GM23338 (cell line): ENCODE measurements at regions not wholly inside any gene's neighbourhood (a gene's known extent, or its start where the extent isn't known, plus 50 kb on each side); places are given as distances from the start of the nearest gene placed in this dataset.
"Not testable (repeated sequence)": the region's sequence is repeated elsewhere in the genome, so short reads cannot be mapped to it uniquely, and the experiment has no call there.

Experiments
- ATAC-seq: fragments of 200-7000 bp; cut with Tn5 transposase; 3 replicates; pipeline ENCODE4 v1.9.1; 2020
- DNase-seq: peaks from one replicate; pipeline ENCODE4 v3.0.0-alpha.2; 2015; ENCODE audit warnings: low spot score
- H2AFZ ChIP-seq: fragments of 200-600 bp; sonication (generic); 2 replicates; pipeline ENCODE4 v1.8.0; 2016; ENCODE audit warnings: antibody characterized with exemption, mild to moderate bottlenecking, moderate library complexity
- H3F3A ChIP-seq: fragments of 200-600 bp; sonication (generic); replicated peaks from 2 replicates; pipeline ENCODE4 v1.8.0; 2017; ENCODE audit warnings: antibody characterized with exemption, mixed run types, low read depth
- H3K27ac ChIP-seq: fragments of 200-600 bp; sonication (generic); 2 replicates; pipeline ENCODE4 v1.6.1; 2016; ENCODE audit warnings: low read depth
- H3K27me3 ChIP-seq: fragments of 200-600 bp; sonication (generic); 2 replicates; pipeline ENCODE4 v1.8.0; 2016; ENCODE audit warnings: mild to moderate bottlenecking, mixed run types, moderate library complexity; ENCODE audit not compliant: insufficient read depth
- H3K36me3 ChIP-seq: fragments of 200-600 bp; sonication (generic); 2 replicates; pipeline ENCODE4 v1.8.0; 2016; ENCODE audit warnings: mild to moderate bottlenecking; ENCODE audit not compliant: insufficient read depth
- H3K4me1 ChIP-seq: fragments of 200-600 bp; sonication (generic); 2 replicates; pipeline ENCODE4 v1.8.0; 2016; ENCODE audit warnings: mild to moderate bottlenecking, moderate library complexity; ENCODE audit not compliant: insufficient read depth
- H3K4me2 ChIP-seq: fragments of 200-600 bp; sonication (generic); 2 replicates; pipeline ENCODE4 v1.7.1; 2017; ENCODE audit warnings: mixed run types
- H3K4me3 ChIP-seq: fragments of 200-600 bp; sonication (generic); 2 replicates; pipeline ENCODE4 v1.6.1; 2016; ENCODE audit warnings: mixed run types
- H3K79me2 ChIP-seq: fragments of 200-600 bp; sonication (generic); replicated peaks from 2 replicates; pipeline ENCODE4 v1.8.0; 2017; ENCODE audit warnings: mild to moderate bottlenecking; ENCODE audit not compliant: insufficient read depth
- H3K9me2 ChIP-seq: fragments of 200-600 bp; sonication (generic); 2 replicates; pipeline ENCODE4 v1.8.0; 2017; ENCODE audit not compliant: insufficient read depth
- H4K20me1 ChIP-seq: fragments of 200-600 bp; sonication (generic); replicated peaks from 2 replicates; pipeline ENCODE4 v1.8.0; 2017; ENCODE audit warnings: mild to moderate bottlenecking; ENCODE audit not compliant: insufficient read depth
- H3K27ac Mint-ChIP-seq: 2 replicates; pipeline ENCODE4 v1.8.0; 2020; ENCODE audit warnings: inconsistent platforms, mild to moderate bottlenecking, moderate library complexity, mixed read lengths
- H3K27me3 Mint-ChIP-seq: 3 replicates; pipeline ENCODE4 v1.8.0; 2022; ENCODE audit warnings: low read depth, mild to moderate bottlenecking, moderate library complexity, mixed read lengths, inconsistent platforms; ENCODE audit not compliant: insufficient read depth, poor library complexity
- H3K36me3 Mint-ChIP-seq: 3 replicates; pipeline ENCODE4 v1.8.0; 2021; ENCODE audit warnings: low read depth, mild to moderate bottlenecking, inconsistent platforms, moderate library complexity, mixed read lengths
- H3K4me1 Mint-ChIP-seq: 3 replicates; pipeline ENCODE4 v1.8.0; 2020; ENCODE audit warnings: mild to moderate bottlenecking, inconsistent platforms, mixed read lengths
- H3K4me3 Mint-ChIP-seq: 3 replicates; pipeline ENCODE4 v1.8.0; 2021; ENCODE audit warnings: moderate library complexity, mild to moderate bottlenecking, inconsistent platforms, mixed read lengths
- H3K9me3 Mint-ChIP-seq: 3 replicates; pipeline ENCODE4 v1.8.0; 2020; ENCODE audit warnings: moderate library complexity, mild to moderate bottlenecking, inconsistent platforms, mixed read lengths
- CREB1 ChIP-seq: fragments of 250-450 bp; sonication (Bioruptor Pico); IDR thresholded peaks from 2 replicates; pipeline ENCODE4 v1.5.0; 2020; ENCODE audit warnings: low read depth, mild to moderate bottlenecking, moderate library complexity
- ETS1 ChIP-seq: IDR thresholded peaks from 2 replicates; pipeline ENCODE4 v1.6.1; 2016; ENCODE audit warnings: antibody characterized with exemption
- EZH2 ChIP-seq: fragments of 200-600 bp; sonication (generic); IDR thresholded peaks from one replicate; pipeline ENCODE4 v1.8.0; 2017; ENCODE audit warnings: antibody characterized with exemption, mild to moderate bottlenecking, low read depth; ENCODE audit not compliant: unreplicated experiment
- EZH2phosphoT487 ChIP-seq: fragments of 200-600 bp; sonication (generic); IDR thresholded peaks from one replicate; pipeline ENCODE4 v1.8.1; 2018; ENCODE audit warnings: antibody characterized with exemption; ENCODE audit not compliant: unreplicated experiment
- JUNB ChIP-seq: IDR thresholded peaks from one replicate; pipeline ENCODE4 v1.6.1; 2016; ENCODE audit warnings: antibody characterized with exemption; ENCODE audit not compliant: unreplicated experiment
- NANOG ChIP-seq: IDR thresholded peaks from 2 replicates; pipeline ENCODE4 v1.6.1; 2016; ENCODE audit warnings: antibody characterized with exemption, borderline replicate concordance
- POLR2AphosphoS5 ChIP-seq: IDR thresholded peaks from 2 replicates; pipeline ENCODE4 v1.6.1; 2016; ENCODE audit warnings: antibody characterized with exemption, low read depth
- REST ChIP-seq: IDR thresholded peaks from one replicate; pipeline ENCODE4 v1.6.1; 2018; ENCODE audit warnings: antibody characterized with exemption; ENCODE audit not compliant: unreplicated experiment
- STAT1 ChIP-seq: IDR thresholded peaks from one replicate; pipeline ENCODE4 v1.6.1; 2016; ENCODE audit warnings: antibody characterized with exemption; ENCODE audit not compliant: unreplicated experiment
- ZNF114 ChIP-seq: fragments of 250-450 bp; sonication (Bioruptor Pico); IDR thresholded peaks from 2 replicates; pipeline ENCODE4 v1.5.0; 2020; ENCODE audit warnings: mild to moderate bottlenecking, moderate library complexity
- ZNF462 ChIP-seq: fragments of 250-450 bp; sonication (Bioruptor Pico); IDR thresholded peaks from 2 replicates; pipeline ENCODE4 v1.5.0; 2020; ENCODE audit warnings: mild to moderate bottlenecking, moderate library complexity

GRCh38 chr11:57057561-57057960 lies 68.8 kb downstream of the OR5AK2 start (continued):
- no peak for TF ChIP-seq EZH2phosphoT487
- TF ChIP-seq NANOG = no peak

GRCh38 chr11:57062957-57063356 lies 74.2 kb downstream of the OR5AK2 start:
- not testable (repeated sequence) for H3K27ac Mint-ChIP-seq, H3K79me2 ChIP-seq, H3K4me3 ChIP-seq, H4K20me1 ChIP-seq, H3K4me1 Mint-ChIP-seq, DNase-seq, H3K27me3 Mint-ChIP-seq, H3K9me2 ChIP-seq, H3K4me1 ChIP-seq, H3K27me3 ChIP-seq, H3K36me3 ChIP-seq, H3F3A ChIP-seq, H2AFZ ChIP-seq, H3K4me2 ChIP-seq, H3K27ac ChIP-seq, H3K4me3 Mint-ChIP-seq, ATAC-seq
- peaks cover 17% of the 10 kb centered on the region; the same call in 2 of the 3 replicates for H3K36me3 Mint-ChIP-seq
- H3K9me3 Mint-ChIP-seq = peaks cover 65% of the 10 kb centered on the region

GRCh38 chr11:57069942-57070341 lies 81.2 kb downstream of the OR5AK2 start:
- no peak for TF ChIP-seq ZNF462 (CRISPR knock-in tag)
- TF ChIP-seq ETS1 = no peak
- no peak for TF ChIP-seq ZNF114 (CRISPR knock-in tag)
- TF ChIP-seq EZH2 = no peak
- no peak for TF ChIP-seq REST
- TF ChIP-seq NANOG = no peak
- TF ChIP-seq JUNB = no peak
- TF ChIP-seq EZH2phosphoT487 = no peak
- no peak for TF ChIP-seq POLR2AphosphoS5
- no peak for TF ChIP-seq STAT1
- no peak for TF ChIP-seq CREB1 (CRISPR knock-in tag)
- H3K9me3 Mint-ChIP-seq = peaks cover 13% of the 10 kb centered on the region; the same call in 2 of the 3 replicates
- ATAC-seq = no peak
- H3F3A ChIP-seq = no peaks in the 10 kb centered on the region
- H3K27me3 Mint-ChIP-seq = no peaks in the 10 kb centered on the region
- no peaks in the 10 kb centered on the region for H3K36me3 ChIP-seq
- H3K79me2 ChIP-seq = no peaks in the 10 kb centered on the region
- H3K9me2 ChIP-seq = no peaks in the 10 kb centered on the region
- DNase-seq = no peak
- no peak overlapping the region for H2AFZ ChIP-seq
- no peaks in the 10 kb centered on the region for H3K4me1 ChIP-seq
- peaks cover 2% of the 10 kb centered on the region; the same call in 1 of the 3 replicates for H3K36me3 Mint-ChIP-seq
- H3K27ac Mint-ChIP-seq = no peak overlapping the region
- H3K4me1 Mint-ChIP-seq = no peaks in the 10 kb centered on the region
- no peaks in the 10 kb centered on the region for H4K20me1 ChIP-seq
- no peak overlapping the region for H3K4me3 ChIP-seq
- no peak overlapping the region for H3K27ac ChIP-seq
- no peaks in the 10 kb centered on the region for H3K27me3 ChIP-seq
- H3K4me3 Mint-ChIP-seq = no peak overlapping the region
- no peak overlapping the region for H3K4me2 ChIP-seq
